Fibroblast of skin of left quadriceps (primary cell): ENCODE measurements at regions not wholly inside any gene's neighbourhood (a gene's known extent, or its start where the extent isn't known, plus 50 kb on each side); places are given as distances from the start of the nearest gene placed in this dataset.

Experiments used
- DNase-seq, 2 experiments: peaks; one replicate each; pipeline ENCODE4 v3.0.0-alpha.2; 2013; ENCODE audit warnings: low read depth in 2 of 2

GRCh38 chr4:32025851-32026459 lies 1305.8 kb downstream of the PCDH7 start:
- DNase-seq, result peak in 1 of 2 experiments; percentile 3

GRCh38 chr4:32030406-32030805 lies 1310.2 kb downstream of the PCDH7 start:
- DNase-seq, result no peak

DNA sequence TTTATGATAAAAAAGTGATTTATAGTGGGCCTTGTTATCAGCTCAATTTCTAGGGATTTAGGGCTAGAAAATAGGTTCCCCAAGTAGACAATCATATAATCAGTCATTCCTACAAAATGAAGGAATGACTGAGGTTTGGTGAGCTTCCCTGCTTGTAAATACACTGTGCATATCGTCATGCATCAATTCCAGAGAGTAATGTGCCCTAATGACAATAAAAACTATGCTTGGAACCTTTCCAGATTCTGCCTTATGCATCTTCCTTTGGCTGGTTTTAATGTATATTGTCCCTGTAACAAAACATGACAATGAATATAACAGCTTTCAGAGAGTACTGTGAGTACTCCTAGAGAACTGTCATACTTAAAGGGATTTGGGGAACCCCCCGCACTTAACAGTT lies 1310.9 kb downstream of the PCDH7 start:
- DNase-seq, result no peak

DNA sequence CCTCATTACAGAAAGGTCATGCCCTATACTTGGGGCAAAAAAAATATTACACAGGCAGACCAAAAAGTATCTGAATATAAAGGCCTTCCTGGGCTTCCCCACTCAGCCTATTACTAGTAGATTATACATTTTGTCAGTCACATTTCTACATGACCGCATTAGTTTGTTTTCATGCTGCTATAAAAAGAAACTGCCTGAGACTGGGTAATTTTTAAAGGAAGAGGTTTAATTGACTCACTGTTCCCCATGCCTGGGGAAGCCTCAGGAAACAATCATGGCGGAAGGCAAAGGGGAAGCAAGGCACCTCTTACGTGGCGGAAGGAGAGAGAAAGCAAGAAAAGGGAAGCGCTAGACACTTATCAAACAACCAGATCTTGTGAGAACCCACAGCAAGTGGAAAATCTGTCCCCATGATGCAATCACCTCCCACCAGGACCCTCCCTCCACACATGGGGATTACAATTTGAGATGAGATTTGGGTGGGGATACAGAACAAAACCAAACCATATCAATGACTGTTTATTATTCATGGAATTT lies 1312.0 kb downstream of the PCDH7 start:
- DNase-seq, result no peak

GRCh38 chr4:32037399-32037798 lies 1317.2 kb downstream of the PCDH7 start:
- DNase-seq, result no peak

- DNase-seq, result no peak
Observed at GRCh38 chr4:32042486-32043247, 1322.5 kb downstream of the PCDH7 start.

DNA sequence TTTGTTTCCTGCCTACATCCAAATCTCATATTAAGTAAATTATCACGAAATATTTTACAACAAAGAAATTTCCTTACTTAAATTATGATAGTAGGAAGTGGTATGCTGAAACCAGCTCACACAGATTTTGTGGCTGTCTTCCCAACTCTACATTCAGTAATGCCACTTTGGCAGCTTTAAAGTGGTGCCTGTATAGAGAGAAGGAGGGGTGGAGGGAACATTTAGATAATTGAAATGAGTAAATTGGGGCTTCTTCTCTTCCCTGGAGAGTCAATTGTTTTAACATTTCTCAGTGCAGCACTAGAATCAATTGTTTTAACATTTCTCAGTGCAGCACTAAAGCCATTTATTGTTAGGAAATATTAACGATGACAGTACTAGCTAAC lies 1323.1 kb downstream of the PCDH7 start:
- DNase-seq, result no peak

- no peak for DNase-seq
Observed at GRCh38 chr4:32061916-32062315, 1341.7 kb downstream of the PCDH7 start.

- DNase-seq, result no peak
Observed at GRCh38 chr4:32073542-32073941, 1353.4 kb downstream of the PCDH7 start.

DNA sequence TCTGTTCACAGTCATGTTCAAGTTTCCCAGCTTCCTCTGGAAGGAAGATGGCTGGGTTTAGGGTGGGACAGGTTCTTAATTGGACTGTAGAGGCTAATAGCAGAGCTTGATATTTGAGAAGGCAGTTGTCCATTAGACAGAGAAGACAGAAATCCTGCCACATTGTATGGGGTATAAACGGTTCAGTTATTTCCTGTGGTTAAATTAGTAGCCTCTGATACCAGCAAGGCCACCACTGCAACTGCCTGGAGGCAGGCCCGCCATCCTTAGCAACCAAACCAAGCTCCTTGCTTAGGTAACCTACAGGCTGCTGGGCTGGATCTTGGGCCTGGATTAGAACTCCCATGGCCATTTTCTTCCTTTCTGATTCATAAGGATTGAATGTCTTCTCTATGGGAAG lies 1367.0 kb downstream of the PCDH7 start:
- DNase-seq, result no peak

DNA sequence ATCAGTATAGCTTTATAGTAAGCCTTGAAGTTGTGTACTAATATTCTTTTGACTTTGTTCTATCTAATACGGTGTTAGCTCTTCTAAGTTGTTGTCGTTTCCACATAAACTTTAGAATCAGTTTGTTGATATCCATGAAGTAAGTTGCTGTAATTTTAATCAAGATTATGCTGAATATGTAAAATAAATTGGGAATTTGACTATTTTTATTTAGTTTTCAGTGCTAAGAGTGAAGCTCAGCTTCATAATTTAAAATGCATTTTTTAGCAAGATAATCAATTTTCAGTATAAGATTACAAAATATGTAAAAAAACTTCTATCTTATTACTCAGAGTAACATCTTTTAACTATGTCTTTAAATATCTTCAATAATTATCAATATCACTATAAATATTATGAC lies 1374.8 kb downstream of the PCDH7 start:
- DNase-seq, result no peak

GRCh38 chr4:32102896-32103295 lies 1382.7 kb downstream of the PCDH7 start:
- DNase-seq, result peak; percentile 3 to 13

DNA sequence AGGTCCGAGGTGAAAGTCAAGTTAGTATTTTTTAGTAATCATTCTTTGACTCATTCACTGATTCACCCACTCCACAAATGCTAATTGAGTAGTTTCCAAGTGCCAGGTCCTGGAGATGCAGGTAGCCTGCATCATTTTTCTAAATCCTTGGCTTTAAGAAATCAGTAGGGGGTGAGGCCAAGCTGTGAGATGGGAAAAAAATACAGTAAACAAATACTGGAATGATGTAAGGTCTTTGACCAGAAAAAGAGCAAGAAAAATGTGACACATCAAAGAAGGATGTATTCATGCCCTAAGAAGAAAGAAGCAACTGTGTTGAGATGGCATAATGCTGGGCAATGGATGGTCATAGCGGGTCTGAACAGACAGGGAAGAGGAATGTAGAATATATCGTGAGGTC lies 1386.6 kb downstream of the PCDH7 start:
- no peak for DNase-seq

GRCh38 chr4:32112891-32113290 lies 1392.7 kb downstream of the PCDH7 start:
- DNase-seq, result no peak

DNA sequence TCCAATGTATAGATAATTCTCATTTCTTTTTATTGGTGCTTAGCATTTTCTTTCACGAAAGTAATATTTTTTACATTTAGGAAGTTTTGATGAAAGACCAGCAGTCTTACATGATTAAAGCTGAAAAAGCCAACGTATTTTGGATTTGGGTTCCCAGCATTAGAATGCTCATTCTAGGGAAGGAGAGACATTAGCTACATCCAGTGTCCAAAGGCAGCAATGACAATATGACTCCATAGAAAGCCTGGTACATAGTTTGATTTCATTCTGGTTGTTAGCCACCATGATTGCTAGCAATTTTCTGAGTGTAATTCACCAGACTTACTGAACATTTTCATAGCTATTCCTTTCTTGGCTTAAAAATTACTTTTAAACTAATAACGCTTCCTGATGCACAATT lies 1397.5 kb downstream of the PCDH7 start:
- no peak for DNase-seq

DNA sequence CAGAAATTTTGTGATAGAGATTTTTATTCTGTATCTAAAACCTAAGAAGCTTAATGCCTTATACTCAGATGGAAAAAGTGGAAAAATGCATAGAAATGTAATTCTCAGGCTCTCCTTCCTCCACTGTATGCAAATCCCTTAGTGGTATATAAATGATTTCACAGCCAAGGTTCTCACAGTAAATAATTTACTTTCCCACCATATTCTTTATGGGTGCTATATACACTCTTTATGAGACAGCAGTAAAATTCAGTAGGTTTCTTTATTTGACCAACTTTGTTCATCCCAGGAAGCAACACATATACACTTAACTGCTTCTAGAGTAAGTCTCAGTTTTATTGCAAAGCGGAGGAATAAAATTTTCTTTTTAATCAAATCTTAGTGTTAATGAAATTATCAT lies 1399.7 kb downstream of the PCDH7 start:
- no peak for DNase-seq

DNA sequence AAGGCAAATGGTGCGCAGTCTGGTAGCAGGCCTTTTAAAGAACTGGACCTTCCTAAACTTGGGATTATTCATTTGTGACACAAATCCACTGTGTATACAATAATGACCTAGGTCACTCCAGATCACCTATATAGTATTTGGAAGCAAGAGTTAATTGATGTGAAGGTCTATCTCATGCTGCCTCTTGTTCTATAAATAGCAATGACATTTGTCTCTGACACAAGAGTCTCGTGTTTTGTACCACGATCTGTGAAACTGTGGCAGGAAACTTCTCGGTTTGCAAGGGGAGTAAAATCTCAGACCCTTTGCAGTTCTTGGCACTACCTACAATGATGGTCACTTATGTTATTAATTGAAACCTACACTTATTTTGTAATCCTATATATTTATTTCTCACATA lies 1408.4 kb downstream of the PCDH7 start:
- no peak for DNase-seq

DNA sequence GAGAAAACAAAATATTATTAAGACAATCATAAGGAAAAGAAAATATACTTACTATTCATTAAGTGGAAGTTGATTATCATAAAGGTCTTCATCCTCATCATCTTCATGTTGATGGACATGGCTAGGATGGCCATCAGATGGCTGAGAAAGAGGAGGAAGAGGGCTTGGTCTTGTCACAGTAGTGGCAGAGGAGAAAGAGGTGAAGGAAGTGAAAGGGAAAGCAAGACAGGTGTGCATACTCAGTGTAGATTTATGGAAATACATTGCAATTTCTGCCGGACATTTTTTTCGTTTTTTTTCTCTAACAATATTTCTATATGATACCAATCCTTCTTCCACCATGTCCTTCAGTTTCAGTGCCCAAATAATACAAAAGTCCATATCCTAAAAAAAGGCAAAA lies 1409.8 kb downstream of the PCDH7 start:
- DNase-seq, result no peak

GRCh38 chr4:32133141-32133540 lies 1413.0 kb downstream of the PCDH7 start:
- DNase-seq, result no peak

DNA sequence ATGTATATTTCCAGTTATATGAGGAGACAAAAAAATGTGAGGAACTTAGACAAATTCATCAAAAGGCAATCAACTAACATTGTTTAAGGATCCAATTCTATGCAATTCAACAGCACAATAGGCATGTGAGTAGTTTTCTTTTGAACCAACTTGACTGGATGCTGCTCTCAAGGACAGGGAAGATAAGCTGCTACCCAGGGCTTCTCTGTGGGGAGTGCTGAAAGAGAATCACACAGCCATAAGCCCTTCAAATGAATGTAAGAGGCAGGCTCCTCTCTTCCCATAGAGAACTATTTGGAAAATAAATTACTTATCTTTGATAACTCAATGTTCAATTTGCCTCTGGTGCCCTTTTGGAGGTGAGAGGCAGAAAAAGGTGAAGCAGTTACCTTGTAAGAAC lies 1413.6 kb downstream of the PCDH7 start:
- DNase-seq, result no peak

GRCh38 chr4:32135642-32136041 lies 1415.5 kb downstream of the PCDH7 start:
- DNase-seq, result no peak

DNA sequence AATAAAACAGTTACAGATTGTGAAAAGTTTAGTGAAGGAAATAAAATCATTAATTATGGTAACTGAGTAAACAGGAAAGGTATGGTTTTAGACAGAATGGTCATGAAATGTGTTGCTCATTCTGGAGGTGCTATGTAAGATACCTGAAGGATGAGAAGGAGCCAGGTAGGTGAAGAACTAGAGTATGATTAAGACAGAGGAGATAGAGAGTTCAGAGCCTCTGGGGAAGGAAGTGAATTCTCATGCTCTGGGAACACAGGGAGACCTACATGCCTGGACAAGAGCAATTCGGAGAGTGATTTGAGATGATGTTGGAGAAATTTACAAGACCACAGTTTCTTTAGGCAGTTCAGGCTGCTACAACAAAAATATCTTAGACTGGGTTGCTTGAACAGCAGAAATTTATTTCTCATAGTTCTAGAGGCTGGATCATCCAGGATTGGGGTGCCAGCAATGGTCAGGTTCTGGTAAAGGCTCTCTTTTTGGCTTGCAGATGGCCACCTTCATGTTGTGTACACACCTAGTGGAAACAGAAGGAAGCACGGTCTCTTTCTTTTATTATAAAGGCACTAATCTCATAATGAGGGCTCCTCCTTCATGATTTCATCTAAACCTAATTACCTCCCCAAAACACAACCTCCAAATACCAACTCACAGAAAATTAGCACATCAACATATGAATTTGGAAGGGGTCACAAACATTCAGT lies 1416.1 kb downstream of the PCDH7 start:
- DNase-seq, result no peak

- DNase-seq, result peak; percentile 52 to 58
Observed at GRCh38 chr4:32140636-32141035, 1420.5 kb downstream of the PCDH7 start.
